BE2C (cell line): ENCODE measurements at regions not wholly inside any gene's neighbourhood (a gene's known extent, or its start where the extent isn't known, plus 50 kb on each side); places are given as distances from the start of the nearest gene placed in this dataset.

ENCODE experiments used
- DNase-seq: peaks from one replicate; pipeline ENCODE4 v3.0.0-alpha.2; 2020
- H3K27me3 ChIP-seq: fragments of 250-450 bp; sonication (Bioruptor Pico); 2 replicates; pipeline ENCODE4 v1.5.1; 2020; ENCODE audit warnings: mild to moderate bottlenecking
- H3K36me3 ChIP-seq: fragments of 250-450 bp; sonication (Bioruptor Pico); 2 replicates; pipeline ENCODE4 v1.5.1; 2020; ENCODE audit warnings: mild to moderate bottlenecking
- H3K4me1 ChIP-seq: fragments of 250-450 bp; sonication (Bioruptor Pico); 2 replicates; pipeline ENCODE4 v1.5.1; 2020
- H3K4me3 ChIP-seq: 2 replicates; pipeline ENCODE4 v1.5.1; 2011; ENCODE audit warnings: low read depth, low read length
- H3K9me3 ChIP-seq: fragments of 250-450 bp; sonication (Bioruptor Pico); 2 replicates; pipeline ENCODE4 v1.5.1; 2020
- TF ChIP-seq, protein P1 (sequence below): IDR thresholded peaks from 2 replicates; pipeline ENCODE4 v1.5.1; 2012; ENCODE audit warnings: mild to moderate bottlenecking, low read depth, low read length

DNA sequence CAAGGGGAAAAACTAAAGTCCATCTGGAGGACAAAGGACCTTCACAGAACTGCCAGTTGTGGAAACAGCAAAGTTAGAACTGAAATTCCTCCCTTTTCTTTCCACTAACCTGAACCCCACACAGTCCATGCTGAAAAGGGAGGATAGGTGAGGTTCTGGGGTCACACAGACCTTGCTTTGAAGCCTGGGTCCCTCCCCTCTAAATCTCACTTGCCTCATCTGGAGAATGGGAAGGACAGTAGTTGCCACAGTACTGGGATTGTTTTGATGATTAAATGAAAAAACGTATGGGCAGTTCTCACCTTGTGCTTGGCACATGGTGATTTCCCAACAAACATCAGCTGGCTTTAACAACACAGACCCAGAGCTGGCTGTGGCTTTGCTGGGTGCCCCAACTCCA, 166.4 kb upstream of the LRIG1 start:
- H3K36me3 ChIP-seq = no peaks in the 10 kb centered on the region
- H3K4me1 ChIP-seq = no peaks in the 10 kb centered on the region
- no peak overlapping the region for H3K4me3 ChIP-seq
- TF ChIP-seq, protein P1, sequence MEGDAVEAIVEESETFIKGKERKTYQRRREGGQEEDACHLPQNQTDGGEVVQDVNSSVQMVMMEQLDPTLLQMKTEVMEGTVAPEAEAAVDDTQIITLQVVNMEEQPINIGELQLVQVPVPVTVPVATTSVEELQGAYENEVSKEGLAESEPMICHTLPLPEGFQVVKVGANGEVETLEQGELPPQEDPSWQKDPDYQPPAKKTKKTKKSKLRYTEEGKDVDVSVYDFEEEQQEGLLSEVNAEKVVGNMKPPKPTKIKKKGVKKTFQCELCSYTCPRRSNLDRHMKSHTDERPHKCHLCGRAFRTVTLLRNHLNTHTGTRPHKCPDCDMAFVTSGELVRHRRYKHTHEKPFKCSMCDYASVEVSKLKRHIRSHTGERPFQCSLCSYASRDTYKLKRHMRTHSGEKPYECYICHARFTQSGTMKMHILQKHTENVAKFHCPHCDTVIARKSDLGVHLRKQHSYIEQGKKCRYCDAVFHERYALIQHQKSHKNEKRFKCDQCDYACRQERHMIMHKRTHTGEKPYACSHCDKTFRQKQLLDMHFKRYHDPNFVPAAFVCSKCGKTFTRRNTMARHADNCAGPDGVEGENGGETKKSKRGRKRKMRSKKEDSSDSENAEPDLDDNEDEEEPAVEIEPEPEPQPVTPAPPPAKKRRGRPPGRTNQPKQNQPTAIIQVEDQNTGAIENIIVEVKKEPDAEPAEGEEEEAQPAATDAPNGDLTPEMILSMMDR = no peak
- no peaks in the 10 kb centered on the region for H3K27me3 ChIP-seq
- DNase-seq = no peak
- H3K9me3 ChIP-seq = no peaks in the 10 kb centered on the region

DNA sequence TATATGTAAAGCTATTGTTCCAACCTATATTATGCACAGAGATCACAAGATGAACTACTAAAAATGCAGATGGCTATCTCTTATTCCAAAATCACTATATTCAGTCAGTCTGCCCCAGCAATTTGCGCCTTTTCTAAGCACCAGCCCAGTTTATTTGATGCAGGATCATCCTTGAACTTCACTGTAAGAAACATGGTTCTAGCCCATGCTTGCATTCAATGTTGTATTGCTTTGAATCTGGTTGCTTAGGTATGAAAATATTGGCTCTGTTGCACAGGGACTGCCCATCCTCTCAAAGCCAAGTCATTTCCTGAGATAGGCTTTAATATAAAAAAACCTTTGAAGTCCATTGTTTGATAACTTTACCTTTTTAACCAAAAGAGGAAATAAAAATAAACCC, 170.5 kb upstream of the LRIG1 start:
- Histone ChIP-seq H3K4me3 (no peak overlapping the region), H3K36me3 (no peaks in the 10 kb centered on the region), H3K9me3 (no peaks in the 10 kb centered on the region), H3K27me3 (no peaks in the 10 kb centered on the region), H3K4me1 (no peaks in the 10 kb centered on the region)
- no peak for DNase-seq
- TF ChIP-seq, protein P1 = no peak

DNA sequence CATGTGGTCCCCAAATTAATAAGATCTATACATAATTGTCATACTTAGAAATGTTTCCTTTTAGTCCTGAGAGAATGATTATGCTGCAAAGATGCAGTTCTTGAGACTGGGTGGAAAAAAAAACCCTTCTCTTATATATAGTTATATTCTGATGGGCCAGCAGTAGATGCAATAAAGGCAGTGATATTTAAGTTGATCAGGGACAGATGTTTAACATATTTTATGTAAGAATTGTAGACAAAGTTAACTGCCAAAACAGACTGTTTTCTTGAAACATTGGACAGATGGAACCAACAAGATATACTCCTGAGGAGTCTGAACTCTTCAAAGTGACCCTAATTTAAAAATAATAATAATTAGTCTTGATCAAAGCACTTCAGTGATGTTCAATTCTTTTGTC, 172.0 kb upstream of the LRIG1 start:
- DNase-seq = no peak
- TF ChIP-seq, protein P1 = no peak
- H3K4me1 ChIP-seq = no peaks in the 10 kb centered on the region
- no peaks in the 10 kb centered on the region for H3K9me3 ChIP-seq
- no peak overlapping the region for H3K4me3 ChIP-seq
- no peaks in the 10 kb centered on the region for H3K36me3 ChIP-seq
- no peaks in the 10 kb centered on the region; the same call in 1 of the 2 replicates for H3K27me3 ChIP-seq

DNA sequence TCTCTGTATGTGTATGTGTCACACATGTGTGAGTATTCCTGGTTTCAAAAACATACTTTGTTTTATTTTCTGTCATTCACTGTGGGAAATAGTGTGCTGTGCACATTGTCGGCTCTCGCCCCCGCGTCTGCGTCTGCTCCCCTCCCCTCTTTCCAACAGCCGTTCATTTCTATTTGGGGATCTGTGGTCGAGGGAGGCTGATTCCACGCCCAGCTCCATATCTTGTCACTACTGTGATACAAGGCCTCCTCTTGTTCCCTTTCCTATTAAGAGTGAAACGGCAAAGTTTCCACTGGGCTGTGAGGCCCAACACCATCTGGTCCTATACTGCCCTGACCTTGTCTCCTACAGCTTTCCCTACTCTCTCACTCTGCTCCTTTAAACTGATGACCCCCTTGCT, 172.5 kb upstream of the LRIG1 start:
- TF ChIP-seq, protein P1 = no peak
- Histone ChIP-seq H3K4me1 (no peaks in the 10 kb centered on the region), H3K36me3 (no peaks in the 10 kb centered on the region), H3K4me3 (no peak overlapping the region), H3K9me3 (no peaks in the 10 kb centered on the region), H3K27me3 (no peaks in the 10 kb centered on the region; the same call in 1 of the 2 replicates)
- no peak for DNase-seq

DNA sequence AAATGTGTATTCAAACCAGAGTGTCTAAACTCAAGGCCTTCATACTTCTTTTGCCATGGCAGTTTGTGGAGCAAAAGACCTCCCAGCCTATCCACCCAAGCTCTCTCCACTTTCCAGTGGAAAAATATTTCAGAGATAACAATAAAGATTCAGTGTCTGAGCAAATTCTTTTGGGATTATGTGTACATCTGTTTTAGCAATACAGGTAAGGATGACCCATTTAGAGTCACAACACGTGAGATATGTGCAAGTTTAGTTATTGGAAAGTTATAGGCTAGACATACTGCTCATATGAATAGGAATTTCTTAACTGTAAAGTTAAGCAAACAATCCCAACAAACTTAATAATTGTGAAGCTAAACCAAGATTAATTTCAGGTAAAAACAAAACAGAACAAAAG, 174.5 kb upstream of the LRIG1 start:
- DNase-seq = no peak
- no peaks in the 10 kb centered on the region for H3K4me1 ChIP-seq
- TF ChIP-seq, protein P1 = no peak

DNA sequence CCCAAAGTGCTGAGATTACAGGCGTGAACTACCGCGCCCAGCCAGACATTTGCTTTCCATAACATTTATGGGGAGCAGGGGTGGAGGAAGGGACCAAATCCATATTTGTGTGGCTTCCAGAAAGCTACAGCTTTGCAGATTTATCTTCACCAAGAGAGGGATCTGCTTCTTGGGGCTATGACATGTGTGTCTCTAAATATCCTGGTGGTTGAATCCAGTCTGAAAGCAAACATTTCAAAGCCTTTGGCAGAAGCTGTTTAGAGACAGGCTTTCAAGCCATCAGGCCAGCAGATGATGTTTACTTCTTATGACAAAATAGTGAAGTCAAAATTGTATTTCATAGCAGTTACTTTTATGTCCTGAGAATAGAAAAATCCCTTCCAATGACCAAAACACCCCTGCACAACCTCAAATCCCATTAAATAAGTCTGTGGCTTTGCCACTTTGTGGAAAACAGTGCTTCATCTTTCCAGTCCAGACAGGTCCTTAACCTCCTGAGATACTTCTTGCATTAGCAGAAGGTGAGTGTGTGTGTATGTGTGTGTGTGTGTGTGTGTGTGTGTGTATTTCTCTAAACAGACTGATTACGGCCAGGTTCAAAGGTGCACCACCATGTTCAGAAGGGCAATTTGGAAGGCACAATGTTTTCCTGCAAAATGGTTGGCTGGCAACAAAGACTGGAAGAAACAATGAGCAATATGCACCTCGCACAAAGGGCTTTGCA, 191.4 kb upstream of the LRIG1 start:
- no peak overlapping the region for H3K4me3 ChIP-seq
- no peaks in the 10 kb centered on the region for H3K9me3 ChIP-seq
- H3K36me3 ChIP-seq = no peaks in the 10 kb centered on the region
- H3K27me3 ChIP-seq = 0 out of 2 replicates have a peak, but pooled peaks cover 2% of the 10 kb centered on the region
- DNase-seq = no peak
- no peaks in the 10 kb centered on the region for H3K4me1 ChIP-seq
- TF ChIP-seq, protein P1 = no peak

More for the DNA sequence above, 174.5 kb upstream of the LRIG1 start:
- H3K4me3 ChIP-seq = no peak overlapping the region
- no peaks in the 10 kb centered on the region for H3K36me3 ChIP-seq
- no peaks in the 10 kb centered on the region; the same call in 1 of the 2 replicates for H3K27me3 ChIP-seq
- no peaks in the 10 kb centered on the region for H3K9me3 ChIP-seq
